ENCODE measurements at regions not wholly inside any gene's neighbourhood (a gene's known extent, or its start where the extent isn't known, plus 50 kb on each side); places are given as distances from the start of the nearest gene placed in this dataset.
A peak's percentile ranks its signal among the peaks of the same experiment; 100 is the strongest.

- H3K9me3 ChIP-seq (ENCODE audit: control insufficient read depth, insufficient read depth, low read depth, low read length): no peaks in the 10 kb centered on the region
- ATAC-seq (no peak), DNase-seq (ENCODE audit: low read depth, low spot score) (no peak)
- ChIA-PET CTCF (interaction anchor here (0.6 kb wide), 1 partner anchor 359 kb away, joined by 3 read pairs; no protein-coding TSS in a partner anchor), POLR2A (no interaction called here)
- no peaks in the 10 kb centered on the region for H3K27me3 ChIP-seq (ENCODE audit: control insufficient read depth, insufficient read depth, low read length)
- BruUV-seq (replicated peaks): no TSS peak
- H3K4me1 ChIP-seq (ENCODE audit: control insufficient read depth, insufficient read depth, low read length): no peaks in the 10 kb centered on the region
- intact Hi-C loops (cut with micrococcal nuclease; ENCODE audit: unreplicated experiment) (no loop called here), in situ Hi-C loops (cut with HindIII; ENCODE audit: low pct_unique_long_range_greater_than_20kb, low sequenced_read_pairs) (no loop called here)
- H3K27ac ChIP-seq (ENCODE audit: low read length): no peak overlapping the region
- H3K4me3 ChIP-seq (ENCODE audit: low read depth in 2 of 2, low read length in 2 of 2): no peak overlapping the region
- H3K36me3 ChIP-seq (ENCODE audit: control insufficient read depth, insufficient read depth, low read length): no peaks in the 10 kb centered on the region
- TF ChIP-seq SIN3A (IDR thresholded peaks at IDR 0.05; ENCODE audit: borderline replicate concordance, insufficient read depth, low read depth, low read length): no peak
These were observed 228.8 kb downstream of the CBLN1 start for GRCh38 chr16:49052846-49053245.

DNA sequence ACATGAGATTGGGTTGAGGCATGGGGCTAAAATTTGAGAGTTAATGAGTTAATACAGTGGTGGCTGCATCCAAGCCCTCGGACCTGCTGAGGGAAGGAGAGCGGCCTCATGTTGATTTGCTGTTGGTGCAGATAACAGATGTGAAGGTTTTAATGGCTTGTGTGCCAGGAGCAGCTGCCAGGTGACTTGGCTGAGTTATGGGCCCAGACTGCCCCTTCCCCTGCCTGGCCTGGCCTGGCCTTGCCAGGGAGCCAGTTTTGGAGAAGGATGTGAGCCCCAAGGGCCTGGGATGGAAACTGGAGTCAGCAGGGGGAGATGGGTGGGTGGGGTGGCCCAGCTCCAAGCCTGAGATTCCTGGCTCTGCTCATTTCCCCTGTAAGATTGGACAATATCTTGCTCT, 230.1 kb downstream of the CBLN1 start:
- no peaks in the 10 kb centered on the region for H3K9me3 ChIP-seq (ENCODE audit: control insufficient read depth, insufficient read depth, low read depth, low read length)
- ChIA-PET CTCF (interaction anchor here (0.6 kb wide), 1 partner anchor 473 kb away, joined by 5 read pairs; no protein-coding TSS in a partner anchor), POLR2A (no interaction called here)
- H3K36me3 ChIP-seq (ENCODE audit: control insufficient read depth, insufficient read depth, low read length): no peaks in the 10 kb centered on the region
- BruUV-seq (replicated peaks): no TSS peak
- ATAC-seq: no peak
- no peak for DNase-seq (ENCODE audit: low read depth, low spot score)
- H3K4me3 ChIP-seq (ENCODE audit: low read depth in 2 of 2, low read length in 2 of 2): no peak overlapping the region
- in situ Hi-C loops (cut with HindIII; ENCODE audit: low pct_unique_long_range_greater_than_20kb, low sequenced_read_pairs): no loop called here
- TF ChIP-seq SIN3A (IDR thresholded peaks at IDR 0.05; ENCODE audit: borderline replicate concordance, insufficient read depth, low read depth, low read length): no peak
- TF ChIP-seq, protein P1, sequence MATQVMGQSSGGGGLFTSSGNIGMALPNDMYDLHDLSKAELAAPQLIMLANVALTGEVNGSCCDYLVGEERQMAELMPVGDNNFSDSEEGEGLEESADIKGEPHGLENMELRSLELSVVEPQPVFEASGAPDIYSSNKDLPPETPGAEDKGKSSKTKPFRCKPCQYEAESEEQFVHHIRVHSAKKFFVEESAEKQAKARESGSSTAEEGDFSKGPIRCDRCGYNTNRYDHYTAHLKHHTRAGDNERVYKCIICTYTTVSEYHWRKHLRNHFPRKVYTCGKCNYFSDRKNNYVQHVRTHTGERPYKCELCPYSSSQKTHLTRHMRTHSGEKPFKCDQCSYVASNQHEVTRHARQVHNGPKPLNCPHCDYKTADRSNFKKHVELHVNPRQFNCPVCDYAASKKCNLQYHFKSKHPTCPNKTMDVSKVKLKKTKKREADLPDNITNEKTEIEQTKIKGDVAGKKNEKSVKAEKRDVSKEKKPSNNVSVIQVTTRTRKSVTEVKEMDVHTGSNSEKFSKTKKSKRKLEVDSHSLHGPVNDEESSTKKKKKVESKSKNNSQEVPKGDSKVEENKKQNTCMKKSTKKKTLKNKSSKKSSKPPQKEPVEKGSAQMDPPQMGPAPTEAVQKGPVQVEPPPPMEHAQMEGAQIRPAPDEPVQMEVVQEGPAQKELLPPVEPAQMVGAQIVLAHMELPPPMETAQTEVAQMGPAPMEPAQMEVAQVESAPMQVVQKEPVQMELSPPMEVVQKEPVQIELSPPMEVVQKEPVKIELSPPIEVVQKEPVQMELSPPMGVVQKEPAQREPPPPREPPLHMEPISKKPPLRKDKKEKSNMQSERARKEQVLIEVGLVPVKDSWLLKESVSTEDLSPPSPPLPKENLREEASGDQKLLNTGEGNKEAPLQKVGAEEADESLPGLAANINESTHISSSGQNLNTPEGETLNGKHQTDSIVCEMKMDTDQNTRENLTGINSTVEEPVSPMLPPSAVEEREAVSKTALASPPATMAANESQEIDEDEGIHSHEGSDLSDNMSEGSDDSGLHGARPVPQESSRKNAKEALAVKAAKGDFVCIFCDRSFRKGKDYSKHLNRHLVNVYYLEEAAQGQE (IDR thresholded peaks at IDR 0.05; ENCODE audit: insufficient read depth in 1 of 2, low read depth in 2 of 2, low read length in 1 of 2): no peak
- TF ChIP-seq, protein P2, sequence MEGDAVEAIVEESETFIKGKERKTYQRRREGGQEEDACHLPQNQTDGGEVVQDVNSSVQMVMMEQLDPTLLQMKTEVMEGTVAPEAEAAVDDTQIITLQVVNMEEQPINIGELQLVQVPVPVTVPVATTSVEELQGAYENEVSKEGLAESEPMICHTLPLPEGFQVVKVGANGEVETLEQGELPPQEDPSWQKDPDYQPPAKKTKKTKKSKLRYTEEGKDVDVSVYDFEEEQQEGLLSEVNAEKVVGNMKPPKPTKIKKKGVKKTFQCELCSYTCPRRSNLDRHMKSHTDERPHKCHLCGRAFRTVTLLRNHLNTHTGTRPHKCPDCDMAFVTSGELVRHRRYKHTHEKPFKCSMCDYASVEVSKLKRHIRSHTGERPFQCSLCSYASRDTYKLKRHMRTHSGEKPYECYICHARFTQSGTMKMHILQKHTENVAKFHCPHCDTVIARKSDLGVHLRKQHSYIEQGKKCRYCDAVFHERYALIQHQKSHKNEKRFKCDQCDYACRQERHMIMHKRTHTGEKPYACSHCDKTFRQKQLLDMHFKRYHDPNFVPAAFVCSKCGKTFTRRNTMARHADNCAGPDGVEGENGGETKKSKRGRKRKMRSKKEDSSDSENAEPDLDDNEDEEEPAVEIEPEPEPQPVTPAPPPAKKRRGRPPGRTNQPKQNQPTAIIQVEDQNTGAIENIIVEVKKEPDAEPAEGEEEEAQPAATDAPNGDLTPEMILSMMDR (IDR thresholded peaks at IDR 0.05): no peak
- no peak for TF ChIP-seq TCF7L2 (IDR thresholded peaks at IDR 0.05; ENCODE audit: low read depth, low read length)
- TF ChIP-seq POLR2AphosphoS5 (IDR thresholded peaks at IDR 0.05; ENCODE audit: low read depth, low read length): no peak
- no peaks in the 10 kb centered on the region for H3K27me3 ChIP-seq (ENCODE audit: control insufficient read depth, insufficient read depth, low read length)
- no peaks in the 10 kb centered on the region for H3K4me1 ChIP-seq (ENCODE audit: control insufficient read depth, insufficient read depth, low read length)
- intact Hi-C loops (cut with micrococcal nuclease; ENCODE audit: unreplicated experiment): no loop called here
- no peak overlapping the region for H3K27ac ChIP-seq (ENCODE audit: low read length)

DNA sequence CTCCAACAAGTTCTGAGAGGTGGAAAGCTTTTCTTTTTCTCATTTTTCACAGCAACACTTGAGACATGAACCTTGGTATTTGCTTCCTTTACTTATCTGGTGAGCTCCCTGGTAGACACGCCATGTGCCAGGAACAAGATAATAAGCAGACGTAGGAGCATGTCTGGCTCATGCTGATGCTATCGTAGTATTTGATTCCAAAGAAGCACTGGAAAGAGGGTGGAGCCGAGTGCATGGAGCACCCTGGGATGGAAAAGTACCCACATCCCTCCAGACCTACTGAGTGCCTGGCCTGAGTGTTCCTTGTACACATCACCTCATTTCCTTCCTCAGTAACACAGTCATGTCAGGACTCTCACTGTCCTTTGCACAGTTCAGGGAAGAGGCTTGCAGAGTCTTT, 231.0 kb downstream of the CBLN1 start:
- TF ChIP-seq POLR2AphosphoS5 (IDR thresholded peaks at IDR 0.05; ENCODE audit: low read depth, low read length) (no peak), TCF7L2 (IDR thresholded peaks at IDR 0.05; ENCODE audit: low read depth, low read length) (no peak), SIN3A (IDR thresholded peaks at IDR 0.05; ENCODE audit: borderline replicate concordance, insufficient read depth, low read depth, low read length) (no peak)
- TF ChIP-seq, protein P2 (IDR thresholded peaks at IDR 0.05): no peak
- TF ChIP-seq, protein P1 (IDR thresholded peaks at IDR 0.05; ENCODE audit: insufficient read depth in 1 of 2, low read depth in 2 of 2, low read length in 1 of 2): no peak
- BruUV-seq (replicated peaks): no TSS peak
- intact Hi-C loops (cut with micrococcal nuclease; ENCODE audit: unreplicated experiment): no loop called here
- DNase-seq (ENCODE audit: low read depth, low spot score): no peak
- ChIA-PET CTCF (no interaction called here), POLR2A (no interaction called here)
- Histone ChIP-seq H3K4me1 (ENCODE audit: control insufficient read depth, insufficient read depth, low read length) (no peaks in the 10 kb centered on the region), H3K36me3 (ENCODE audit: control insufficient read depth, insufficient read depth, low read length) (no peaks in the 10 kb centered on the region), H3K9me3 (ENCODE audit: control insufficient read depth, insufficient read depth, low read depth, low read length) (no peaks in the 10 kb centered on the region), H3K27me3 (ENCODE audit: control insufficient read depth, insufficient read depth, low read length) (no peaks in the 10 kb centered on the region), H3K4me3 (ENCODE audit: low read depth in 2 of 2, low read length in 2 of 2) (no peak overlapping the region), H3K27ac (ENCODE audit: low read length) (no peak overlapping the region)
- ATAC-seq: peak; percentile 26; the same call in 1 of the 2 replicates
- in situ Hi-C loops (cut with HindIII; ENCODE audit: low pct_unique_long_range_greater_than_20kb, low sequenced_read_pairs): no loop called here

Data from Panc1 (cell line).